Activated CD4-positive, alpha-beta T cell treated with anti-CD3 and anti-CD28 coated beads, Interleukin-2, Interleukin-6, amounts not matched to agents 100 ng/mL and 50 ng/mL, durations not matched to agents 16 hours and 8 hours (primary cell): ENCODE measurements at regions not wholly inside any gene's neighbourhood (a gene's known extent, or its start where the extent isn't known, plus 50 kb on each side); places are given as distances from the start of the nearest gene placed in this dataset.

ENCODE experiments used
- DNase-seq: peaks from one replicate; pipeline ENCODE4 v3.0.0-alpha.2; 2020

DNA sequence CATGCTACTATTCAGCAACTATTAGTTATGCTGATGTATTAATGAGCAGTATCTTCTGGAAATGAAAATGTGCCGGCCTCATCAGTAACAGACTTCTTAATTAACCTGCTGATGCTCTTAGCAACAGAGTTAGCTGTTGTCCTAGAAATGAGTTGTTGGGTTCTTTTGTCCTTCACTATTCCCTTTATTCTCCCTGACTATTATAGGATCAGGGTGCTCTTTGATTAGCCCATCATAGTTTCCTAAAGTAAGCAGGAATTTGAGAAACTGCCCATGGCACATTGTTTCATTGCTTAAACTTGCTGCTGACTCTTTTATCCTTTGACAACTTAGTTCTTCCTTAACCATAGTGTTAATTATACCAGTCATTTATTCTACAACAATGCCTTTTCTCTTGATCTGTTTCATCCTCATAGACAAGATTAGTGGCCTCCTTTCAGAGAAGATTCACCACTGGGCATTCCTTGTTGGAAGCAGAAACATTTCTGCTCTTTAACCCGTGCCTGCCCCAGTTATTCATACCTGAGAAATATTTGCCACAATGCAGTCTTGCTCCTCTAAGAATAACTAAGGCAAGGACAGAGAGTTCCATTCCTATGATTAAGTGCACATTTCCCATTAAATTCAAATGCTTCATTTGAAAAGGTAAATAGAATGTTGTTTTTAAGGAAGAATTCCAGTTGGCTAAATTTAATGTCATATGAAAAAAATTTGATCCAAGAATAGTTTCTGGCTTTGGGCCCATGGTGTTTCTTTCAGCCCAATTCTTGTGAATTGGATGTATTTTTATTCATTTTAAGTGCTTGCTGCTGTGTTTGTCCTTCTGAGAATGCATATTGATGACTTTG lies 573.3 kb upstream of the TBL1XR1 start:
- no peak for DNase-seq

DNA sequence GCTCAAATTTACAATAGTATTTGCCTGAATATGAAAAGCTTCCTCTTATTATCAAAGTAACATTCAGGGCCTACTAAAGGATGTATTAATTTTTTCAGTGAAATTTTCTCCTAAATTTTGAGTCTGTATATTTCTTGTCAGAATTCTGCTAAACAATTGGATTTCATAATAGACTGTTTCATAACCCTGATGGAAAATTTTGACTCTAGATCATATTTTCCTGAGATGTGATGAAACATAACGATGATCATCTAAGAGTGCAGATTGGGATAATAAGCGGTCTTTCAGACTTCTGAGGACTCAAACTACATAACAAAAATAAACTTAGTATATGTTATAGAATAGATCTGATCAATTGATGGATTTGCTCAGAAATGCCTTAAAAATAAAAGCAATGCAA lies 574.5 kb upstream of the TBL1XR1 start:
- DNase-seq = no peak

DNA sequence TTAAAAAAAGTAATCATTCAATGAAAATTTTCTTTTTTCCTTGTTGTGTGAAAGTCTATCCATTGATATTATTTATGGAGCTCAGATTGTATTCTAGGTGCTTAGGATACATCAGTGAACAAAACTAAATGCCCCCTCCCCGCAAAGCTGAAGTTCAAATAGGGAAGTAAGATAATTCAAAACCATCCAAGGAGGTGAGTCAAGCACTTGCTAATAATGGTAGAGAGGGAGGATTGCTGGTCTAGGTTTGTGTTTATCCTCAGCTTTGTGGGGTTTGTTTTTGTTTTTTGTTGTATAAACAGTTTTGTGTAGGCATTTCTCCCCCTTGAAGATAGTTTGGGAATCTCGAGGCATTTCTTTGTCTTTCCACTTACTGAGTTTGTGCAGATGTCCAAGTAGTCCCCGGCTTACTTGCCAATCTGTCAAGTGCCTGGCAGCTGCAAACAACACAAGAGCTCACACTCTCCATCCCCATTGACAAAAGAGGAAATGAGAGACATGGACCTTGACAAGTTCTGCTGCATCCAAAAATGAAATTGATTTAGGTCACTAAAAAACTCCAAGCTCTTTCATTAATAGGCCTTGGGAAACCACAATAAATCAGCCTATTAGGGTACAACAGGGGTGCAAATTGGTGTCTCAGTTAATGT lies 575.8 kb upstream of the TBL1XR1 start:
- no peak for DNase-seq

DNA sequence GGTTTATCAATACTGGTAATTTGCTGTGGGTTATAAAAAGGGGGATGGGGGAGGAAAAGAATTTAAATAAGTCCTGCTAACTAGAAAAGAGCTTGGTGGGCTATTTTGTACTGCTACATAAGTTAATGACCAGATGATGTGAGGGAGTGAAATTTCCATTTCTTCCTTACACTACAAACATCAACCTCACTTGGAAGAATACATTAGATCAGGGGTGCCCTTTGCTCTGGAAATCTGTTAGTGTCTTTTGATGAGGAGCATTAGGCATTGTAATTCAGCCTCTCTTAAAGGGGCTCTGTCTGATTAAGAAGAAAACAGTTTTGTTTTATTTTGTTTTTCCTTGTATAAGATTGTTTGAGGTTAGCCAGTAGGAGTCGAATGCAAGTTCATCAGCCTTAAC lies 576.4 kb upstream of the TBL1XR1 start:
- no peak for DNase-seq

DNA sequence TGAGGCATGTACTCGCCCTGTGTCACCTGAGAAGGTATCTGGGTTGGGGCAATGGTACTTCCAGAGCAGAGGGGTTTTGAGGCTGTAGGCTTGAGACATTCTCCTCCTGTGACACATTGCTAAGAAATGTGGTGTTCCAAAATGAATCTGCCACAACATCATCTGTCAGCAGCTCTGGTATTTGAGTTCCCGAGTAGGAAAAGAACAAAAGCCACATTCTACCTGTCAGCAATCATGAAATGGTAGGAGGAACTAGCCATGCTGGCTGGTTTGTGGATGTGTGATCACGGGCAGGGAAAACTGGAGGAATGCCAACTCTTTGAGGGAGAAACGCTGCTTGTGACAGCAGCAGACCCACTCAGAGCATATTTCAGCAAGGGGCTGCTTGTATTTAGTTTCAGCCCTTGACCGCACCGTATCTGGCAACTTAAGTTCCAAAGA lies 579.4 kb upstream of the TBL1XR1 start:
- DNase-seq = no peak

DNA sequence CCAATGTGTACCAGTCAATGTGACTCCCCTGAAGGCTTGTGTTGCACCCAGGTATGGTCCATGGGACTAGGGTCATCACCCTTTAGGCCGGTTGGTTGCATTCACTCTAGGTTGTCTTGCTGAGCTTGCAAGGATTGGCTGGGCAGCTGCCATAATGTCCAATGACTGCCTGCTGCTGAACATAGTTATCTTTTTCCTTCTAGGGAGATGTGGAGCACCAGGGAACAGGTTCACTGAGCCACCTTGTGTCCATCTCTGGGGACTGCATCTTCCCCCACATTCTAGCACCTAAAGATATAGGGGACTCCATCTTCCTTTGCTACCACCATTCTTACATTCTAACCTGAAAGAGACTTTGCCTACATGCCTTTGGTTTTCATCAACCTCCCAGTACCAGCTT lies 580.4 kb upstream of the TBL1XR1 start:
- peak; percentile 55 for DNase-seq

DNA sequence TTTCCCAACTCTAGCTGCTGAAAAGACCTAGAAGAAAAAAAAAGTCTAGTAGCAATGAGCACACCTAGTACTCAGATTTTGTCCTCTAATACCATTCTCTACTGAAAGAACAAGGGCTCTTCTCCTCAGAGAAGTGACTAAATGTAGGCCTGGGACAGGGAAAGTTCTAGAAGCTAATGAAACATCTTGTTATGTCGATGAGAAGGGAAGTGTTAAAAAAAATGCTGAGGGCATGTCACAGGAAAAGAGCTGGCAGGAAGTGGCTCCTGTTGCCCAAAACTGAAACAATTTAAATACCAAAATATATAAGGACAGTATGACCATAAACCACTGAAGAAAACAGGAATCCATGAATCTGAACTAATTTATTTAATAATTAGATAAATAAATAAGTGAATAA lies 581.4 kb upstream of the TBL1XR1 start:
- DNase-seq = peak; percentile 2

DNA sequence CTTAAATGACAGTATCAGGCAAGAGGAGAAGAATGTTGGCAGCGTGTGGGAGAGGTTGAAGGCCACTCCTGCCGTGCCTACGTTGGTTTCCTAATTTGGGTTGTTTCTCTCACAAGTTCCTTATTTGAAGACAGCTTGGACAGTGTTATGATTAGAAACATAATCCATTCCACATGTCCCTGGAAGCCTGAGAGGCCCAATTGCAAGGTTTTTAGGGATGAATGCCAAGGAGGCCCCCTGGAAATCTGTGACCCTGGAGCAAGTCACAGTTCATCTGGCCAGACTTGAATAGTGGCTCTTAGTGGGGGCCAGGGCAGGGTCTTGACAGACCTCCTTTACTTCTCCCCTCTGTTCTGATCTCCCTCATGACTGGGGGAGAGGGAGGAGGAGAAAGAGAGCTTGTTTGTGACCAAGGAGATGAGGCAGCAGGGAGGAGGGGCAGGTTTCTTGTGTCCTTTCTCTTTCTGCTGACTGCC lies 584.4 kb upstream of the TBL1XR1 start:
- no peak for DNase-seq

DNA sequence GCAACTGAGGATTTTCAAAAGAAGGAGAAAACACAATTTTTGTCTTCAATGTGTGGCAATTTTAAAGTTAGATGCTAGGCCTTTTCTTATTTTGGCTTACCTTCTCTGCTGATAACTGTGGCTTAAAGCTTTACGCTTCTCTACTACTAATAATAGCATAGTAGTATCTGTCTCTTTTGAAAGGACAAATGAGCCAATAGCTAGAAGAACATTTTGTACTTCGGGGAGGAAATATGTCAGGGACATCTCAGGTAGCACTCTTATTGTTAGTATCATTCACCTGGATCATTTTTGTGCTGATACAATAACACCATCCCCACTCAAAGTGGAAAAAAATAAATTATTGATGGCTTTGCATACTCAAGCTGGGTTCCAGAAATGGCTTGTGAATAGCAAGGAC lies 586.1 kb upstream of the TBL1XR1 start:
- DNase-seq = no peak

DNA sequence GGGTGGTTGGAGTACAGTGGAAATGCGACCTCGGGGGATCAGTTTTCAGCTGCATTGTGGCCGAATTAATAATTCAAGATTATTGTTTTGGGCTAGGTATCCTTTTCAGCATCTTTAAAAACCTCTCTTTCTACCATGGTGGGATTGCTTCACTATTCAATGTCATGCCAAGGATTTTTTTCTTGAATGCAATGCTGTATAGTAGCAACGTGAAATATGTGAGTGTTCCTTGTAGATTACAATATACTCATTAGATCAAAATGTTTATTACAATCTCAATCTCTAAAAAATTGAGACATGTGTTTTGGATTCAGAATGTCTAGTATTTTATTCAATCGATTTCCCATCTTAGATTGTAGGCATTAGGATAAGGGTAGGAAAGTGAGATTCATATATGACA lies 586.5 kb upstream of the TBL1XR1 start:
- DNase-seq = no peak

DNA sequence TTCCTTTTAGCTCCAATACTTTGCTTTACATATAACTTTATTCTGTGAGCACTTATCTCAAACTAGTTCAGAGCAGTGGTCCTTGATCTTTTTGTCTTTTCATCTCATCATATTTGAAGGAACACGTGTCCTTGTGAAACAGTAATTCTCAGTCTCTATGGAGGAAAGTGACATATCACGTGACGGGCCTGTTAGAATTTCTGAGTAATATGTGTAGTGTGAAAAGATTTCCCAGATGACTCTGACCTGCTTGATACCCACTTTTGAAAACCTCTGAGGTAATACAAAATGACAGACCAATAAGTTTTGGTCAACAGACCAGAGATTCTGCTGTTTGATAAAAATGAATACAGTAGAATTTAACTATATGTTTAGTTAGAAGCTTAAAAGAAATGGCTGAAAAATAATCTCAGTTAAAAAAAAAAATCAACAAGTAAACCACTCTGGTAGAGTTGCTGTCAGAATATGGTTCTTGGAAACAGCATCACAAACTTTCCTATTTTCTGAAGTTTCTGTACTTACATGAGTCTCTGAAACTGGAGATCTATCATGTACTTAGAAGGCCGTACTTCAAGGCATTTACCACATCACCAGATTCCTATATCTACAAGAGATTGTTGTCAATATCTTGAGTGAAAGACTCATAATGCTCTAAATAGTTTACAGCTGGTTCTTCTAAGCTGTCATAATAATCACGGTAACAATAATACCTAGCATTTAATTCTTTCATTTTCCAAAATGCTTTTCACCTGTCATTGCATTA lies 590.2 kb upstream of the TBL1XR1 start:
- peak; percentile 71 for DNase-seq

DNA sequence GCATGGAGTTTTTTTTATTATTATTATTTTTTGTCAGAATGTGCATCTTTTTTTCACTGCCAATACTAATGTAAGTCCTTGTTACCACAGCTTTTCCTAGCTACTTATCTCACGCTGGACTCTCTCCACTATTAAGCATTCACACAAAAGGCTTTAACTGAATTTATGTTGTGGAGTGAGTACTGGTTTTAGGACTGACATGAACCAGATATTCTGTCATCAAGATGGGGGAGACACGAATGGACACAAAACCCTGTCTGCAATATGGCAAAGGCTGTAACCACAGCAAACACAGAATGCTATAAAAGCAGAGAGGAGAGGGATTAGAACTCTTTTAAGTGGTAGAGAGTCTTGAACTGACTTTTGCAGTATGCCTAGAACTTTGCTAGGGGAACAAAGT lies 592.2 kb upstream of the TBL1XR1 start:
- no peak for DNase-seq

DNA sequence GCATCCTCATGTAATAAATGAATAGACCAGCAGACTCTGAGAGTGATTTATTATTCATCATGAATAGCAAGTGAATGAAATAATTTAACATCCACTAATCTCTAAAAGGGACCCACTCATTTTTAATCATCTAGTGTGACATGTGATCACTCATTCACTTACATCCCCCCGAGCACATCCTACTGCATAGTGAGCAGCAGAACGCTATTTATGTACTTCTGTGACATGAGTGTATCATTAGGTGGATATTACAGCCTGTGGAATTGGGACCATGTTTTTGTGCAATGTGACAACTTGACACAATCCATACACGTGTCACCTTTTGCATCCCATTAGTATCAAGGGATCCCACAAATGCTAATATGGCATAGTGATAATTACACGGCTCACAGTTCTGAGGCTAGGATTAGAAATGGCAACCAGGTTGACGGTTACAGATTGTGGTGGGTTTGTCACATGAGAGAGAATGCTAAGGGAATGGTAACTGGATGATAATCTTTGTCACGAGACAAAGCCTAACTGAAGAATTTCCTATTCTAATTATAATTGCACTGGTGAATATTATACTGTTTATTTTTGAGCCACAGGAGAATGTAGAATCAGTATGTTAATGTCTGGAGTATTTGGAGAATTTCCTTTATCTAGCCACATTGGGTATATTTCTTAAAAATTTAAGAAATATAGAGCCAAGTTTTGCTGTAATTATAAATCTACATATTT lies 595.2 kb upstream of the TBL1XR1 start:
- DNase-seq = no peak

DNA sequence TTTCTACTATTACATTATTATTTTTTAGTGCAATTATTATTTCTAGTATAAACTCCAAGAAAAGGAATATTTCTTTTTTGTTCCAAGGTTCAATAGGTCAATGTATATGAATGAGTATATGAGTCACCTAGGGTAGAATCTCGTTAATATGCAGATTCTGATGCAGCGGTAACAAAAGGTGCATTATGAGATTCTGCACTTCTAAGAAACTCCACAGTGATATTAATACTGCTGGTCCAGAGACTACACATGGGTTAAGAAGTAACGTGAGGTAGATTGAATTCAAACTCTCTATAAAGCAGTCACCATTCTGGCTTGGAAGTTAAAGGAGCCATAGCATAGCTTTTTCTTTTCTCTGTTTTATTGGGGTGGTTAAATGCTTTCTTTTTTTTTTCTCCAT lies 596.2 kb upstream of the TBL1XR1 start:
- DNase-seq = no peak

DNA sequence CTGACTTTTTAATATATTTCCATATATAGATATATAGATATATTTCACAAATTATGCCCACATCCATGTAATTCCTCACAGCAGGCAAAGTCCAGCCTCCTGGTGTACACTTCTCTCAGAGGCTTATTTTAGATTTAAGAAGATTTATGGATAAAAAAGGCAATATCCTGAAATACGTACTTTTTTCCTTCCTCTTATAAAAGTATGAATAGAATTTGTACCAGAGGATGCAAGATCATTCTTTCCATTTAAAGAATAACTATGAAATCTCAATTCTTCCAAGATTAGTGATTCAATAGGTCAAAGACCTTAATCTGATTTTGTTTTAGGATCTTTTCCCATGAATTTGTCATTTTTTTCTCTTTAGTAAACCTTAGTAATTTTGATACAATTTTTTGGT lies 597.9 kb upstream of the TBL1XR1 start:
- no peak for DNase-seq

DNA sequence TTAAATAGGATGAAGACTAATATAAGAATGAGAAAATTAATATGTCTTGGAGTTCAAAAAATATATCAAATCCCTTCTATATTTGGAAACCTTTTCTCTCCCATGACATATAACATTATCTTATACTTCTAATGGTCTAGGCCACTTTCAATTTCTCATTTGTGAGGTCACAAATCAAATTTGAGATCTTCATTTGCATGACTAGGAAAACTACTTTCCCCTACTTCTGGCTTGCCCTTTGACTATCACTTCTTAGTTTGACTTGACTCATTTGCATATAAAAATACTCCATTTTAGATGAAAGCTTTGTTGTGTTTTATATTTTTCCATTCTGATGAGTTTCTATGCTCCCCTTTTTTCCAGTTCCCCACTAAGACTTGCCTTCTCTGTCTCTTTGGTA lies 598.6 kb upstream of the TBL1XR1 start:
- no peak for DNase-seq

DNA sequence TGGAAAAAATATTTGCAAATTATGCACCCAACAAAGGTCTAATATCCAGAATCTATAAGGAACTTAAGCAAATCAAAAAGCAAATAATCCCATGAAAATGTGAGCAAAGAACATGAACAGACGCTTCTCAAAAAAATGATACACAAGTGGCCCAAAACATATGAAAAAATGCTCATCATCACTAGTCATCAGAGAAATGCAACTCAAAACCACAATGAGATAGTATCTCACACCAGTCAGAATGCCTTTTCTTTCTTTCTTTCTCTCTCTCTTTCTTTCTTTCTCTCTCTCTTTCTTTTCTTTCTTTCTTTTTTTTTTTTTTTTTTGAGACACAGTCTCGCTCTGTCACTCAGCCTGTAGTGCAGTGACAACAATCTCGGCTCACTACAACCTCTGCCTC lies 602.9 kb upstream of the TBL1XR1 start:
- DNase-seq = peak; percentile 12

DNA sequence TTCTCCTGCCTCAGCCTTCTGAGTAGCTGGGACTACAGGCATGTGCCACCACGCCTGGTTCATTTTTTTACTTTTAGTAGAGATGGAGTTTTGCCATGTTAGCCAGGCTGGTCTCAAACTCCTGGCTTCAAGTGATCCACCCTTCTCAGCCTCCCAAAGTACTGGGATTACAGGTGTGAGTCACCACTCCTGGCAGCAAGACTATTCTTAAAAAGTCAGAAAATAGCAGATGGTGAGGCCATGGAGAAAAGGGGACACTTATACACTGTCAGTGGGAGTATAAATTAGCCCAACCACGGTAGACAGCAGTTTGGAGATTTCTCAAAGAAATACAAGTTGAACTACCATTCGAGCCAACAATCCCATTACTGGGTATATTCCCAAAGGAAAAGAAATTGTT lies 603.3 kb upstream of the TBL1XR1 start:
- DNase-seq = no peak

DNA sequence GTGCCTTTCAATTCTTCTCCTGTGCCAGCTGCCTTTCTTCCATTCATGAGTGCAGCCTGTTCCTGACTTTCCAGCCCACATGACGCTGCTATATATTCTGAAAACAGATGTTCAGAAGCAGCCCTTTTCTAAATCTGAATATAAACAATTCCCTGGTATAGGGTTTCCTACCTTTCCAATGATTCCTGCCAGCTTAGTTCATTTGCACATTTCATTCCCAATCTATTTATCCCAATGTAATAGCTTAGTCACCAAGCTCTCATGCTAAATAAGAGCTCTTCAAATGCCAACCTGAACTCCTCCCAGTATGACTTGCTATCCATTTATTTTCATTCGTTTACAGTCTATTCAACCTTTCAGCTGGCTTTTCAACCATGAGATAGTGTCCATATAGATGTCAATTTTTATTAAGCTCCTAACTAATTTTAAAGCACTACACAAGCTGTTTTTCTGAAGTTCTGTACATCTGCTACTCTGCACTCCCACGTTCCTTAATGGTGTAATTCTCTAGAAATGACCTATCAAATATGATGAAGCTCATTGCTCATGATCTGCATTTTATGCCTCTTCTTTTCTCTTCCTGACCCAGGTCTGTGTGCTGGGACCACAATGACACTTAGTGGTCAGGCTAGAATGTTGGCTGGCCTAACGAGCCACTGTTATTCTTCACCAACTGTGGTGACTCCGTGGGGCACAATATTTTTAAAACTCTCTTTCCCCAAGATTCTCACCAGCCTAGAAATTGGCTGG lies 605.0 kb upstream of the TBL1XR1 start:
- DNase-seq = no peak

DNA sequence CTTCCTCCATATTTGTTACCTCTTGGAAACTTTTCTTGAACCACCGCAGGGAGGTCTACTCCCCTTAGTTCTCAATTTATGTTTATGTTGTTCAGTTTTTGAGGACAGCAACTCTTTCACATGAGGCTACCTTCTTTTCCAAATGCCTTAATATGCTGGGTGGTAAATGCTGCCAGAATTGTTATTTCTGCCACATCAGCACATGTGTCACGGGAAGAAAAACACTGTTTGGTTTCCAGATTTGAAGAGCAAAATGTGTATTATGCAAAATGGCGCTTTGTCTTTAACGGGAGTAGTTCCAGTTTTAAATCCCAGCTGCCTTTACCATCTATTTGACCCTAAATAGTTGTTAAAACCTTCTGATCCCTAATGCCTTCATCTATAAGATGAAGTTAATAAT lies 606.2 kb upstream of the TBL1XR1 start:
- no peak for DNase-seq

DNA sequence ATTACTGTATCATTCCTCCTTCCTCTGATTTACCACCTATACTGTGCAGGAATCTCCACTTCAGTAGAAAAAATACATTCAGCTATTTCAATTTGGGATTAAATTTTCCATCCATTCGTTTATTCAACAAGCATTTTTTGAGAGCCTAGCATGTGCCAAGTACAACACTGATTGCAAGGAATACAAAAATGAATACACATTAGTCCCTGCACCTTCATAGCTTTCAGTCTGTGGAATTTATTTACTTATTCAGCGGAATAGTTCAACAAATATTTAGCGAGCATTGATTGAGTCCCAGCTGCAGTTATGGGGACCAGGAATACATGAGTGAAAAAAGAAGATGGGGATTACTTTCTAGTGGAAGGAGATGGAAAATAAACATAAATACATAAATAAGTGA lies 606.8 kb upstream of the TBL1XR1 start:
- DNase-seq = no peak

DNA sequence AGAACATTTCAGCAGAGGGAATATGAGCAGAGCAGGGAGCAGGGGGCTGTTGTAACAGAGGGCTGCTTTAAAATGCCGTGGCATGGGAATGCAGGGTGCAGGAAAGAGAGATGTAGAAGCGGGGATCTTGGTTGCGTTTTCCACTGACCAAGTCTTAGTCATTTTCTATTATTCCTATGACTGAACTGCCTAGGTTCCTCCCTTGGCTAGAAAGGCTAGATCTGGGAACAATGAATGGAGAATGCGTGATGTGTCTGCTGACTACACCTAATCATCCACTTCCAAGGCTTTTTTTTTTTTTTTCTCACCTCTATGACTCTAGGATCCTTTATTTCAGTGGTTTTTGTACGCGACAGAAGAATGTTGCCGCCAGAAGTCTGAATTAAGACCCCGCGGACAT lies 607.4 kb upstream of the TBL1XR1 start:
- no peak for DNase-seq
